HG03139 (cell line): ENCODE measurements at regions not wholly inside any gene's neighbourhood (a gene's known extent, or its start where the extent isn't known, plus 50 kb on each side); places are given as distances from the start of the nearest gene placed in this dataset.
A peak's percentile ranks its signal among the peaks of the same experiment; 100 is the strongest.

Source experiments
- ATAC-seq: cut with Tn5 transposase; IDR thresholded peaks from one replicate; pipeline ENCODE4 v1.9.1; 2021; ENCODE audit not compliant: unreplicated experiment

DNA sequence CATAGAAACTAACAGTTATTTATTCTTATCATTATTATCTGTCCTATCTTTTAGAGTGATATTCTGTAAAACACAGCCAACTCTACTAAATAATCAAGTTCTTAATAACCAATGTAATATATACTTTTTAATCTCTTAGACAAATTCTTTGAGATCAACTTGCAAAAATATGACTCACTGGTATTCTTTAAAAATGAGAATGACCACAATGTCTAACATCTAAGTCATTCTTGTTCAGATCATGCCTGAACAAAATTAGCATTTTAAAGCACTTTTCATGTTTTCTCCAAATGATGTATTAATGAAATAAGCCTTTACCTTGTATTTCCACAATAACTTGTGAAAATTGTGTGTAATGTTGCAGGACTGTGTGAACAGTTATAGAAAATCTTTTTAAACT is 356.9 kb upstream of the RGMB start:
- no peak for ATAC-seq

- ATAC-seq, result no peak
Observed at GRCh38 chr5:98419825-98420224, 353.6 kb upstream of the RGMB start.

GRCh38 chr5:98424681-98425450 is 348.6 kb upstream of the RGMB start:
- ATAC-seq, result no peak

DNA sequence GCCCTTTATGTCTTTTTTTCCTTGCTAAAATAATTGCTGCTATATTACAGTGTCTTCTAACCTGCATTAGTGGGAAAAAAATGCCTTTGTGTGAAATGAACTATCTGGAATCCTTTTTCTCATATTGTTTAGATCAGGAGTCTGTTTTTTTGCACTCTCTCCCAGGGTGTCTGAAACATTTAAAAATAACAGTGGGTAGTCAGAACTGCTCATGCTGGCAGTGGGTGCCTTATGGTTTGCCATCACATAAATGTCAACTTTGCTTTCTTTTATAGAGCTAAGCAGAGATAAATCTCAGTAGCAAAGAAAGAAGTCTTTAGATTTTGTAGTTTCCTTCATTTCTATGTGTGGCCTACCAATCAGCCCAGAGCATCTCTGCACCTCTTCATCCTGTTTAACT is 347.8 kb upstream of the RGMB start:
- no peak for ATAC-seq

- ATAC-seq, result no peak
Observed at GRCh38 chr5:98428806-98429205, 344.7 kb upstream of the RGMB start.

DNA sequence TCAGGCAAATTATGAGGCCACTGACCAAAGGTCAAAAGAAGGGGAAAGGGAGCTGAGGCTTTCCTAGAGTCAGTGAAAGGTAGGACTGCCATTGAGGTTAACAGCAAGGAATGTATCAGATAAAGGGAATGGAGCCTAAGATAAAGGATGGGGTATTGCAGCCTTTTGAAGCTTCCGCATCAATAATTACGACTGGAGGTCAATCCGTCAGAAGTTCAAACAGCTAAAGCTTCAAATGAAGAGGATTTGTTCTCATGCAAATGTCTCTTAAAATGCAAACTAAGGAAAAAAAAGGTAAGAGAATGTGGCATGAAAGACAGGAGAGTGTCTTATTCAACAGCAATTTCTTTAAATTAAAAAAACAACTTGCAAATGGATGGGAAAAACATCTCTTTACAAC is 341.1 kb upstream of the RGMB start:
- ATAC-seq, result no peak

GRCh38 chr5:98433022-98433421 is 340.4 kb upstream of the RGMB start:
- ATAC-seq, result no peak

GRCh38 chr5:98433673-98434072 is 339.8 kb upstream of the RGMB start:
- ATAC-seq, result no peak

GRCh38 chr5:98436667-98437066 is 336.8 kb upstream of the RGMB start:
- ATAC-seq, result no peak

- ATAC-seq, result no peak
Observed at GRCh38 chr5:98442448-98442847, 331.0 kb upstream of the RGMB start.

GRCh38 chr5:98443881-98444280 is 329.6 kb upstream of the RGMB start:
- ATAC-seq, result no peak

- no peak for ATAC-seq
Observed at GRCh38 chr5:98453296-98453695, 320.2 kb upstream of the RGMB start.

DNA sequence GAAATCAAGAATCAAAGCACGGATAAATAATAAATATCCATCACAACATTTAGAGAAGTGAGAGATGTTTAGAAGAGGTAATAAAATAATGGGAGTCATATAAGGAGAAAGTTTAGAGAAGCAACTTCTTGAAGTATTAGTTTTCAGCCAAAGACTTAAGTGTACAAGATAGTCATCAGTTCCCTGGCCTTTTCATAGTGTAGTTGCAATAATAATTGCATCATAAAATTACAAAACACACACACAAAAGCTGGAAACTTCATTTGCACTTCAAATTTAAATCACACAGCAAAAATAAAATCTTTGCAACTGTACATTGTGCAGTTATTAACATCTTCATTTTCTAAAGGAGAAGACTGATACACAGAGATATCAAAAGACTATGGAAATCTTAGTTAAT is 319.1 kb upstream of the RGMB start:
- no peak for ATAC-seq

DNA sequence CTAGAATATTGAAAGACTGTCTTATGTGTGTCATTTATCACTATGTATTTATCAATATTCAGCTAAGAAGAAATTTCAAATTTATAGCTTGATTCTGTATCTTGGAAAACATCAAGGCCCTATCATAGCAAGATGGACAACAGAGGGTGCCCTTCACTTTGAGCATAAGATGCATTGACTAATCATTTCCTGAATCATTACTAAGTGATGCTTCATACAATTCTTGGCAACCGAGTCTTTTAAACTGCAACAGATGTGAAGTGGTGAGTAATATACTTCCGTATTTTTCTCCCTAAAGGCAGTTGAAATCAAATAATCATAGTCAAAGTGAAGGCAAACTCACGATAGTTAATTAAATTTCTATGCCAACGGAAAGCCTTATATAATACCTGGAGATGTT is 318.6 kb upstream of the RGMB start:
- ATAC-seq, result no peak

DNA sequence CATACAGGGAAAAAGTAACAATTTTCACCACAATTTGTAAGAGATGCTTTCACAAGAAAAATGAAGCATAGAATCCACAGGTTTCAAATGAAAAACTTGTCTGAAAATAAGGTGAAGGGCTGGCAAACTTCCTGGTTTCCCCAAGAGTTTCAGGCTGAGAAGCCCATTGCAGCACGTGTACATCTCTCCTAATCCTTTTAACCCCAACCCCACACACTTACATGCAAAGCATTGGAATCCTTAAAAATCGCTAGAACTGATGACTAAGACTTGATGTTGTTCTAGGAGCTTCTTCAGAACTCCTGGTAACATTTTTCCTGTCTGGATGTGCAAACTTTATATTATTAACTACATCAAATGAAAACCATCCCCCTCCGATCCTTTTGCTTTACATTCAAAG is 317.8 kb upstream of the RGMB start:
- no peak for ATAC-seq

DNA sequence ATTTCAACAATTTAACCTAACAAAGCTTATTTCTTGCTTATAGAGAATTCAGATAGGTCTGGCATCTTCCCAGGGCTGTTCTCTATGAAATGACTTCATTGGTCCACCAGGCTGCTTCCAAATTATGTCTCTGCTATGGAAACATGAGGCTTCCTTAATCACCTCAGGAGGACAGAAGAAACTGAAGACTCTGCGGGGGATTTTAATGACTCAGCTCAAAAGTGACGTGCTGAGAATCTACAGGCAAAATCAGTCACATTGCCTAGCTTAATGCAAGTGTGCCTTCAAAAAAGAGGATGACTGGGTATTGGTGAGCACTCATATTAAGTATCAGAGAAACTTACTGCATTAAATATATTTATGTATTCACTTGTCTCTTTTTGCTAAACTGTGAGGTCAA is 315.5 kb upstream of the RGMB start:
- no peak for ATAC-seq

- ATAC-seq, result no peak
Observed at GRCh38 chr5:98458726-98459125, 314.7 kb upstream of the RGMB start.

DNA sequence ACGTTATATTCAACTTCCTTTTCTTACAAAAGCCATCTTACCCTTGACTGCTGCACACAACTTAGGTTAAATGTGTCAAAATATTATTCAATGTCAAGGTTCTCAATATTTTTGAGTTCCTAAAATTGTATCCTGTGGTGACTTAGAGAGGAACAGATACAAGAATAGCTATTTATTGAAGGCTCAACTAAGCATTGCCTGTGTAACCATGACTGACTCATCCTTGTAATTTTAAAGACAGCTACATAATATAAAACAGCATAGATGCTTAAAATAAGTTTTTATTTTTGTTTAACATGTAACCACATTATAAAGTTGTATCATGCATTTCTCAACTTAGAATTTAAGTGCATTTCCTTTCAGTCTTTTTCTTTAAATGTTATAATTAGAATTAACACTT is 312.9 kb upstream of the RGMB start:
- no peak for ATAC-seq

DNA sequence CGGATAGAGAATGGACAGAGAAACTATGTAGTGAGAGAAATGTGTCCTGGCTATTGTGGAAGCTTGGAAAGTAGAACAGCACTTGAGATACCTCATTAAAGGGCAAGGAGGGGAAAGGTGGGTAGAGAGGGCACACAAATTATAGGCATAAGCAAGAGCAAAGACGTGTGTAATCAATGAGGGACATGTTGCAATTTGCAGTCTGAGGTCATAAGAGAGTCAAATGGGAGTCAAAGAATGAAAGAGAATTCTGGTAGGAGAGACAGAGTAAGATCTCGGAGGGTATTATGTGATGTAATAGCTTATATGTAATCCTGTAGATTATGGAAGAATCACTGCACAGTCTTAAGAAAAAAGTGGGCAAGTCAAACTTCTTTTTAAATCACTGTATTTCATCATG is 312.0 kb upstream of the RGMB start:
- ATAC-seq, result no peak

DNA sequence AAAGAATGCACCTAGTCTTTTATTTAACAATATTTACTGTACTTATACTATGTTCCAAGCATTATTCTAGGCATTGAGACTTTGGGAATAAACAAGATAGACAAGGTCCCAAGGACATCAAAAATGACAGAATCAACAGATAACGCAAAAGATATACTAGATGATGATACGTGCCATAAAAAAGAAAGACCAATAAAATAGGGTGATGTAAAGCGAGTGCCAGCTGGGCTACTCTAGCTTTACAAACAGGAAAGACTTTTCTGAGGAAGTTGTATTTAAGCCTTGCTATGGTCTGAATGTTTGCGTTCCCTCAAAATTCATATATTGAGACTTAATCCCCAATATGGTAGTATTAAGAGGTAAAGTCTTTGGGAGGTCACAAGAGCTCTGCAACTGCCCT is 310.2 kb upstream of the RGMB start:
- no peak for ATAC-seq

DNA sequence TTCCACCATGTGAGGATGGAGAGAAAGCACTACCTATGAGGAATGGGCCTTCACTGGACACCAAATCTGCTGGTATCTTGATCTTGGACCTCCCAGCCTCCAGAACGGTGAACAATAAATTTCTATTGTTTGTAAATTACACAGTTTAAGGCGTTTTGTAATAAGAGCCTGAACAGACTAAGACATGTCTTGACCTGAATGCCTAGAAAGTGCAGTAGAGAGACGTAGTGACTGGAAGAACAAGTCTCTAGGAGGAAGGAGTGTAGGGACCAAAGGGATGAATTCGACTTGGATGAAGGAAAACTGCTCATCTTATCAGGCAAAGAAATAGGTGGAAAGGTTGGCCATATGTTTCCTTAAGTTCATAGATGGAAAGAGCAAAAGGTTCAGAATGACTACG is 309.8 kb upstream of the RGMB start:
- no peak for ATAC-seq

- ATAC-seq, result peak; percentile 68
Observed at GRCh38 chr5:98464737-98465330, 308.6 kb upstream of the RGMB start.
